ENCODE measurements at regions not wholly inside any gene's neighbourhood (a gene's known extent, or its start where the extent isn't known, plus 50 kb on each side); places are given as distances from the start of the nearest gene placed in this dataset.

- ChIA-PET POLR2A (no interaction called here), CTCF (no interaction called here)
- intact Hi-C loops (cut with DNase I, micrococcal nuclease) = no loop called here
- no peaks in the 10 kb centered on the region for H3K36me3 Mint-ChIP-seq (ENCODE audit: low read depth)
- H3K9me3 Mint-ChIP-seq = no peaks in the 10 kb centered on the region
- DNase-seq (no peak), ATAC-seq (ENCODE audit: poor library complexity) (no peak)
- H3K27ac ChIP-seq (ENCODE audit: low read depth in 1 of 2, low read length in 2 of 2) = no peak overlapping the region
- H3K4me3 ChIP-seq (ENCODE audit: low read length) = no peak overlapping the region
- H3K4me1 Mint-ChIP-seq (ENCODE audit: low read depth) = no peaks in the 10 kb centered on the region
- no peaks in the 10 kb centered on the region for H3K9me3 ChIP-seq (ENCODE audit: control insufficient read depth in 1 of 2, insufficient read depth in 1 of 2, low read length in 2 of 2)
- H3K4me1 ChIP-seq (ENCODE audit: insufficient read depth, low read length) = no peaks in the 10 kb centered on the region
- no peaks in the 10 kb centered on the region for H3K36me3 ChIP-seq (ENCODE audit: insufficient read depth, low read length)
- no peak overlapping the region for H3K27ac Mint-ChIP-seq
- peaks cover 2 to 16% of the 10 kb centered on the region in 2 experiments for H3K27me3 ChIP-seq (ENCODE audit: control insufficient read depth in 1 of 2, insufficient read depth in 2 of 2, low read length in 2 of 2)
- H3K27me3 Mint-ChIP-seq = peaks cover 28% of the 10 kb centered on the region
- no peak for TF ChIP-seq CTCF (IDR thresholded peaks at IDR 0.05)
- no peak overlapping the region for H3K4me3 Mint-ChIP-seq
Observed at GRCh38 chr7:25321424-25321823, 93.1 kb upstream of the NPVF start.

DNA sequence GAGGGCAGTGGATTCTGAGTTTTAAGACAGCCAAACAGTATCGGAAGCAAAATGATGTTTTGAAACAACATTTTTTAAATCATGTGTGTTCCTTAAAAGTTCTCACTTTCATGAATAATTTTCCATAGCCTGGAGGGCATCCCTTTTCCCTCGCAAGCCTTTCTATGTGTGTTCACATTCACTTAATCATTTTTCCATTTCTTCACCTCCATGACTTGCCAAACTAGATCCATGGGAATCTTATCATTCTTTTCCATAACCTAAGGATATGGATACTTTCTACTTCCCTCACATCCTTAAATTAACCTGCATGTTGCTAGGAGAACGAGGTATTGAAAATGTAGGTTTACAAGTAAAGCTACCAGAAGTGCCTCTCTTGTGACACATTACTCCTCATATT is 94.2 kb upstream of the NPVF start:
- no peak for ATAC-seq (ENCODE audit: poor library complexity)

DNA sequence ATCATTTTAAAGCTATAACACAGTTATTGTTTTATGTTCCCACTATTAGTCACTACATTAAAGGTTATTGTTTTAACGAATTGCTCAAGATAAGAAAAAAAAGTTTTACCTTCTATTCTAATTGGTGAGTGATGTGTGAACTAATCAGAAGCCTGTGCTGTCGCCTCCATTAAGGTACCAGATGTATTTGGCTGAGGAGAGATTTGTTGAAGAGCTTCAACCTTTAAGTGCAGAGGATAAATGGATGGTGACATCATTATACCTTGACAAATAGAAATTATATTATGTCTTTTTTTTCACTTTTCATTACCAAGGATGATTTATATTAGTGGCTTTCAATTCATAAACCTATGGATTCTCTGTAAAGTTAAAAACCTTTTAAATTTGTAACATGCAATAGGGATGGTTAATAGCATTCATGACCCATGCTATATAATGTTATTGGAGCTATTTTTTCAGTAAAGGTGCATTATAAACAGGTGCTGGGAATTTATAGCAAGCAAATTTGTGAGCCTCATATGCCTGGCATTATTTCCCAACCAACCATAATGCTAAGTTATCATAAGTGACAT is 97.0 kb upstream of the NPVF start:
- Mint-ChIP-seq H3K4me1 (ENCODE audit: low read depth) (no peaks in the 10 kb centered on the region), H3K27me3 (peaks cover 28% of the 10 kb centered on the region), H3K27ac (no peak overlapping the region), H3K4me3 (no peak overlapping the region), H3K9me3 (no peaks in the 10 kb centered on the region), H3K36me3 (ENCODE audit: low read depth) (no peaks in the 10 kb centered on the region)
- ChIA-PET POLR2A (no interaction called here), CTCF (no interaction called here)
- TF ChIP-seq CTCF (IDR thresholded peaks at IDR 0.05) = no peak
- no peaks in the 10 kb centered on the region for H3K36me3 ChIP-seq (ENCODE audit: insufficient read depth, low read length)
- no peak for ATAC-seq (ENCODE audit: poor library complexity)
- no peaks in the 10 kb centered on the region for H3K4me1 ChIP-seq (ENCODE audit: insufficient read depth, low read length)
- H3K4me3 ChIP-seq (ENCODE audit: low read length) = no peak overlapping the region
- H3K27me3 ChIP-seq (ENCODE audit: control insufficient read depth in 1 of 2, insufficient read depth in 2 of 2, low read length in 2 of 2) = peaks cover 1 to 13% of the 10 kb centered on the region in 2 experiments
- intact Hi-C loops (cut with DNase I, micrococcal nuclease) = no loop called here
- H3K27ac ChIP-seq (ENCODE audit: low read depth in 1 of 2, low read length in 2 of 2) = no peak overlapping the region
- H3K9me3 ChIP-seq (ENCODE audit: control insufficient read depth in 1 of 2, insufficient read depth in 1 of 2, low read length in 2 of 2) = no peaks in the 10 kb centered on the region
- DNase-seq = no peak

More for the DNA sequence above, 94.2 kb upstream of the NPVF start:
- H3K27me3 Mint-ChIP-seq = peaks cover 28% of the 10 kb centered on the region
- DNase-seq = no peak
- no peak overlapping the region for H3K27ac Mint-ChIP-seq
- no peak overlapping the region for H3K4me3 Mint-ChIP-seq
- Histone ChIP-seq H3K36me3 (ENCODE audit: insufficient read depth, low read length) (no peaks in the 10 kb centered on the region), H3K27ac (ENCODE audit: low read depth in 1 of 2, low read length in 2 of 2) (no peak overlapping the region), H3K4me1 (ENCODE audit: insufficient read depth, low read length) (no peaks in the 10 kb centered on the region), H3K9me3 (ENCODE audit: control insufficient read depth in 1 of 2, insufficient read depth in 1 of 2, low read length in 2 of 2) (no peaks in the 10 kb centered on the region), H3K27me3 (ENCODE audit: control insufficient read depth in 1 of 2, insufficient read depth in 2 of 2, low read length in 2 of 2) (peaks cover 2 to 16% of the 10 kb centered on the region in 2 experiments), H3K4me3 (ENCODE audit: low read length) (no peak overlapping the region)
- H3K9me3 Mint-ChIP-seq = no peaks in the 10 kb centered on the region
- H3K36me3 Mint-ChIP-seq (ENCODE audit: low read depth) = no peaks in the 10 kb centered on the region
- CTCF ChIA-PET = no interaction called here
- no peak for TF ChIP-seq CTCF (IDR thresholded peaks at IDR 0.05)
- intact Hi-C loops (cut with DNase I, micrococcal nuclease) = no loop called here
- POLR2A ChIA-PET = no interaction called here
- H3K4me1 Mint-ChIP-seq (ENCODE audit: low read depth) = no peaks in the 10 kb centered on the region
